ENCODE measurements at regions not wholly inside any gene's neighbourhood (a gene's known extent, or its start where the extent isn't known, plus 50 kb on each side); places are given as distances from the start of the nearest gene placed in this dataset.

- CTCF ChIA-PET = no interaction called here
- H3K4me3 Mint-ChIP-seq = no peak overlapping the region
- H3K27ac Mint-ChIP-seq = no peak overlapping the region
- DNase-seq = no peak
- H3K9me3 Mint-ChIP-seq = no peaks in the 10 kb centered on the region
- H3K27me3 Mint-ChIP-seq = no peaks in the 10 kb centered on the region
- H3K36me3 Mint-ChIP-seq = no peaks in the 10 kb centered on the region
- H3K4me1 Mint-ChIP-seq = no peaks in the 10 kb centered on the region
These were observed 98.2 kb downstream of the LACC1 start for GRCh38 chr13:43977911-43978310.

DNA sequence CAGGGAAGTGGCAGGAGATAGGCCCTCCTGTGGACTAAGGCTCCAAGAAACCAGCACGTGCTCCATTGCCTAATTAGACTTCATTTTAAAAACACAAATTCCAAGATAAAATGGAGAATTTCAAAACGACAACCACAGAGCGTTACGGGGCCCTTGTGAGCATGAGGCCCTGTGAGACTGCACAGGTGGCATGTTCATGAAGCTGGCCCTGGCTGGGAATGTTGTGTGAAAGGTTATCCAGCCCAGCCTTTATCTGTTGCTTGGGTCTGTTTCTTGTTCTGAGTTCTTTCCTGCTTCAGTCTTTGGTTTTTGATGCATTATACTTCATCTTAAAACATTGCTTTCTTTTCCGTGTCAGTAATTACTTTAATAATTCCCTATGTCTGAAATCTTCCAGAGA is 99.0 kb downstream of the LACC1 start:
- no peak for DNase-seq
- CTCF ChIA-PET = no interaction called here
- Mint-ChIP-seq H3K27me3 (no peaks in the 10 kb centered on the region), H3K9me3 (no peaks in the 10 kb centered on the region), H3K27ac (no peak overlapping the region), H3K4me3 (no peak overlapping the region), H3K36me3 (no peaks in the 10 kb centered on the region), H3K4me1 (no peaks in the 10 kb centered on the region)

GRCh38 chr13:43979492-43979891 is 99.8 kb downstream of the LACC1 start:
- no peak overlapping the region for H3K27ac Mint-ChIP-seq
- CTCF ChIA-PET = no interaction called here

GRCh38 chr13:43980587-43980986 is 100.9 kb downstream of the LACC1 start:
- Mint-ChIP-seq H3K4me3 (no peak overlapping the region), H3K9me3 (no peaks in the 10 kb centered on the region), H3K27me3 (peaks cover 4% of the 10 kb centered on the region), H3K27ac (no peak overlapping the region), H3K4me1 (no peaks in the 10 kb centered on the region), H3K36me3 (no peaks in the 10 kb centered on the region)
- no peak for DNase-seq
- CTCF ChIA-PET = interaction anchor here (0.6 kb wide), 1 partner anchor 44 kb away, joined by 3 read pairs; no protein-coding TSS in a partner anchor

More at GRCh38 chr13:43979492-43979891, 99.8 kb downstream of the LACC1 start:
- H3K27me3 Mint-ChIP-seq = peaks cover 2% of the 10 kb centered on the region
- no peaks in the 10 kb centered on the region for H3K36me3 Mint-ChIP-seq
- H3K4me3 Mint-ChIP-seq = no peak overlapping the region
- DNase-seq = no peak
- H3K9me3 Mint-ChIP-seq = no peaks in the 10 kb centered on the region
- no peaks in the 10 kb centered on the region for H3K4me1 Mint-ChIP-seq

- Mint-ChIP-seq H3K27ac (no peak overlapping the region), H3K27me3 (peaks cover 4% of the 10 kb centered on the region), H3K9me3 (no peaks in the 10 kb centered on the region), H3K4me3 (no peak overlapping the region), H3K36me3 (no peaks in the 10 kb centered on the region), H3K4me1 (no peaks in the 10 kb centered on the region)
- no peak for DNase-seq
- CTCF ChIA-PET = no interaction called here
These were observed 101.4 kb downstream of the LACC1 start for GRCh38 chr13:43981091-43981490.

DNA sequence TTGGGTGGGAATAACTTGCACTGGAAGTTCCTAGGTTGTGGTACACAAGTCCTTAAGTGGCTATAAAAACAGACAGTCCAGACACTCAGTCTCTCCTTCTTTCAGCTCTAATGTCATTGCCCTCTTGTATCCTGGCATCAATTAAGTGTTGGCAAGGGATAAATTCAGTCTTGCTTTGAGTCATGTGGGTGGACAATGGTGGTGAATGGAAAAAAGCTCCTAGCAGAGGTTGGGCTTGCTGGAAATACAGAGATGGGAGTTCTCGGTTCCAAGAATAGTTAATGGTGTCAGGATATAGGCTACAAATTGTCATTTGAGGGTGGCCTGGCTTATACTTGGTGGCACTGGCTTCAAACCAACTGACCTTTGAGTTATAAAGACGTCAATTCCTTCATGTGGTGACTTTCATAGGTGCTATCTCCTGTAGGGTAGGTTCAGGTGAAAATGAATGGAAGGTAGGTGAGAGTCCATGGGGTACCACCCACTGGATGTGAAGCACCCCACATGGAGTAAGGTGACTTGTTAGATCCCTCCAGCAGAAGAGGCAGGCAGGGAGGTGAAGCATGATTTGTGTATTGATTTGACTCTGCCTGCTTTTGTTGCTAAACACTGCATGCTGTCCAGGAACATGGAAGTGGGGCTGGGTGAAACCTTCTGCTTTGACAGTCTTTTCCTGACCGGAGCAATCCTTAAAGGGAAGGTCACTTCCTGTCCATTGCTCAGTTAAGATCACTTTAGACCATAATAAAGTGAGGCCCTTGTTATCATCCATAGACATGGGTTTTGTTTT is 102.0 kb downstream of the LACC1 start:
- H3K27ac Mint-ChIP-seq = no peak overlapping the region

DNA sequence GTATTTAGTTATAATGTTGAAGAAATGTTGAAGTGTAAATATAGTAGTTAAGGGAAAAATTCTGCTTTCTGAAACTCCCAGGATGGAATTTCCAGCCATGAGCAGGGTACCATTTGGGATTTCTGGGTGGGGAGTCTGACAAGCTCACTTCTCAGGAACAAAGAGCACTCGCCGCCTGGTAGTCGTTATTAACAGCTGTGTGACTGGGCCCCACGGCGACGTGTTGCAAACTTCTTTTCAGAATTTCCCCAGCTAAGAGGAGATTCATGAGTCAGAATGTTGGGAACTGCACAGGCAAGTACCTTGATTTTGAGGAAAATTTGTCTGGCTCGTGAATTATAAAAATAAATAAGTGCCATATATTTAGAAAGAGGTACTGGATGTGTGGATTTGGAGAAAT is 103.7 kb downstream of the LACC1 start:
- no peaks in the 10 kb centered on the region for H3K36me3 Mint-ChIP-seq
- no peak overlapping the region for H3K4me3 Mint-ChIP-seq
- H3K27me3 Mint-ChIP-seq = peaks cover 4% of the 10 kb centered on the region
- H3K4me1 Mint-ChIP-seq = no peaks in the 10 kb centered on the region
- no peaks in the 10 kb centered on the region for H3K9me3 Mint-ChIP-seq
- no peak overlapping the region for H3K27ac Mint-ChIP-seq
- DNase-seq = no peak
- CTCF ChIA-PET = no interaction called here

More for the DNA sequence above, 102.0 kb downstream of the LACC1 start:
- CTCF ChIA-PET = no interaction called here
- H3K9me3 Mint-ChIP-seq = no peaks in the 10 kb centered on the region
- H3K36me3 Mint-ChIP-seq = no peaks in the 10 kb centered on the region
- H3K27me3 Mint-ChIP-seq = peaks cover 4% of the 10 kb centered on the region
- no peaks in the 10 kb centered on the region for H3K4me1 Mint-ChIP-seq
- no peak for DNase-seq
- H3K4me3 Mint-ChIP-seq = no peak overlapping the region

GRCh38 chr13:43984292-43984691 is 104.6 kb downstream of the LACC1 start:
- CTCF ChIA-PET = no interaction called here
- no peak overlapping the region for H3K27ac Mint-ChIP-seq
- no peaks in the 10 kb centered on the region for H3K4me1 Mint-ChIP-seq
- H3K4me3 Mint-ChIP-seq = no peak overlapping the region
- H3K9me3 Mint-ChIP-seq = no peaks in the 10 kb centered on the region
- no peaks in the 10 kb centered on the region for H3K36me3 Mint-ChIP-seq
- no peak for DNase-seq
- peaks cover 4% of the 10 kb centered on the region for H3K27me3 Mint-ChIP-seq

DNA sequence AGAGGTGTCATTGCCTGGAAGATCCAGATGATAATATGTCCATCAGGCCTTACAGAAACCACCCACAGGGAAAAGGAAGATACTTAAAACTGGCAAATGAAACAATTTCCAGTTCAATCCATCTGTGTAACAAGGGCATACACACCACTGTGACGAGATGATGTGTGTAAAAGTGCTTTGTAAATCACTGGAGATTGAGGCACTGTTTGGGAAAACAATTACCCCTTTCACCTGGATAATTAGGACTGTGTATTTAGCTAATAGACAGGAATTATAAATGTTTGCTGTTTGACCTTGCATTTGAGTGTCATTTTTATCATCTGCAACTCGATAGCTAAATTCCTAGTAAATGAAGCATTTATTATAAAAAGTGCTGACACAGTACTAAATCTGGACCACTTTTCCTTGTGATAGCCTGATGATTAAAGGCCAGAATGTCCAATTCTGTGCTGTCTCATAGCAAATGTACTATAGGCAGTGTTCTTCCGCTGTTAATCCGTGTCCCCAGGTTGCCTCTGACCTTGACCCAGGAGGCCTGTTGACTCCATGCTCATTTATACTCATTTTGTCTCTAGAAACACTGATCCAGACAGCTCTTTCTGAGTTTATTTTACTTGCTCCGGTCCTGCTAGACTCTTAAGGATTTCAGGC is 105.8 kb downstream of the LACC1 start:
- peaks cover 8% of the 10 kb centered on the region for H3K27me3 Mint-ChIP-seq
- DNase-seq = no peak
- no peak overlapping the region for H3K4me3 Mint-ChIP-seq
- H3K27ac Mint-ChIP-seq = no peak overlapping the region
- no peaks in the 10 kb centered on the region for H3K4me1 Mint-ChIP-seq
- H3K9me3 Mint-ChIP-seq = no peaks in the 10 kb centered on the region
- no peaks in the 10 kb centered on the region for H3K36me3 Mint-ChIP-seq
- CTCF ChIA-PET = interaction anchor here (0.5 kb wide), 1 partner anchor 100 kb away, joined by 3 read pairs; no protein-coding TSS in a partner anchor

DNA sequence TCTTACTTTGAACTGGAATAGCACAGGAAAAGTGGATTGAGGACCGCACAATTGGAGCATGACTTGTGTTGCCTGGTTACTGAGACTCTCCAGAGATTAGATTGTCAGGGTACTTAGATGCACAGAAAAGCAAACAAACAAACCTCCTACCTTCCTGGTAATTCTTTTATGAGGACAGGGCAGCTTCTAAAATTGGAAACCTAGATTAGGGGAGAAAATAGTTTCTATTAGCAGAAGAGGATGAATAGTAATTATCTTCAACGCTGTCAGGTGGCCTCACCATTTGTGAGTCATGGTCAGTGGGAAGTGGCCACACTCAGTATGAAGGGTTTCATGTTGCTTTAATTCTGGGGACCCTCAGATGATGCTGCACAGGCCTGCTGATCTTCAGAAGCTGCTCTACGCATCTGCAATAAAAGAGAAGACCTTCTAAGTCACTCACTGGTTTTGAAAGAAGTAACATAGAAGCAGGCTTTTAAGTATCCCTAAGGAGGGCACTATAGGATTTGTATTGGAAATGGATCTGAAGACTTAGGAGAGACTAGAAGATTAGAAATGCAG is 106.8 kb downstream of the LACC1 start:
- CTCF ChIA-PET = no interaction called here
- peaks cover 8% of the 10 kb centered on the region for H3K27me3 Mint-ChIP-seq
- no peak overlapping the region for H3K27ac Mint-ChIP-seq
- H3K4me1 Mint-ChIP-seq = no peaks in the 10 kb centered on the region
- no peak for DNase-seq
- H3K4me3 Mint-ChIP-seq = no peak overlapping the region
- H3K36me3 Mint-ChIP-seq = no peaks in the 10 kb centered on the region
- no peaks in the 10 kb centered on the region for H3K9me3 Mint-ChIP-seq

GRCh38 chr13:43988302-43988701 is 108.6 kb downstream of the LACC1 start:
- Mint-ChIP-seq H3K36me3 (no peaks in the 10 kb centered on the region), H3K27ac (no peak overlapping the region), H3K4me1 (no peaks in the 10 kb centered on the region), H3K27me3 (peaks cover 8% of the 10 kb centered on the region), H3K9me3 (no peaks in the 10 kb centered on the region), H3K4me3 (no peak overlapping the region)
- no peak for DNase-seq
- CTCF ChIA-PET = no interaction called here

DNA sequence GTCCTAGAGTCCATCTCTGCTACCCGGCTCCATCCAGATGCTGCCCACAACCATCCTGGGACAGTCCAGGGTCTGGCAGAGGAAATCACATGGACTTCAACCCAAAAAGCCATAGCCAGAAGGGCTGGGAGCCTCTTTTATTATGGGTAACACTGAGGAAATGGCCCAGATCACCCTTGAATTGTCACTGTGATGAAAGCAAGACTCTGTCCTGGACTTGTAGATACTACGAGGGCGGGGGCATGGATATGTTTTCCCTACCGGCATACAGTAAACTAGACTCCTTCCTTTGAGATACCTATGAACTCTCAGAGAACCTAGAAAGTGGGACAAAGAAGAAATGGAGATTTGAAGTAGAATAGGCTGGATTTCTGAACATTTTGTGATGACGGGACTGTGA is 110.3 kb downstream of the LACC1 start:
- no peak for DNase-seq
- CTCF ChIA-PET = no interaction called here
- H3K4me3 Mint-ChIP-seq = no peak overlapping the region
- H3K9me3 Mint-ChIP-seq = peaks cover 2% of the 10 kb centered on the region
- H3K4me1 Mint-ChIP-seq = no peaks in the 10 kb centered on the region
- peaks cover 7% of the 10 kb centered on the region for H3K27me3 Mint-ChIP-seq
- H3K27ac Mint-ChIP-seq = no peak overlapping the region
- no peaks in the 10 kb centered on the region for H3K36me3 Mint-ChIP-seq

- Mint-ChIP-seq H3K27me3 (peaks cover 7% of the 10 kb centered on the region), H3K9me3 (peaks cover 2% of the 10 kb centered on the region), H3K4me3 (no peak overlapping the region), H3K36me3 (no peaks in the 10 kb centered on the region), H3K27ac (no peak overlapping the region), H3K4me1 (no peaks in the 10 kb centered on the region)
- CTCF ChIA-PET = no interaction called here
- no peak for DNase-seq
These were observed 111.1 kb downstream of the LACC1 start for GRCh38 chr13:43990829-43991228.

GRCh38 chr13:43991773-43992201 is 112.1 kb downstream of the LACC1 start:
- H3K4me1 Mint-ChIP-seq = no peaks in the 10 kb centered on the region
- no peak overlapping the region for H3K4me3 Mint-ChIP-seq
- CTCF ChIA-PET = no interaction called here
- peaks cover 7% of the 10 kb centered on the region for H3K27me3 Mint-ChIP-seq
- no peaks in the 10 kb centered on the region for H3K36me3 Mint-ChIP-seq
- H3K27ac Mint-ChIP-seq = no peak overlapping the region
- H3K9me3 Mint-ChIP-seq = peaks cover 2% of the 10 kb centered on the region
- no peak for DNase-seq

DNA sequence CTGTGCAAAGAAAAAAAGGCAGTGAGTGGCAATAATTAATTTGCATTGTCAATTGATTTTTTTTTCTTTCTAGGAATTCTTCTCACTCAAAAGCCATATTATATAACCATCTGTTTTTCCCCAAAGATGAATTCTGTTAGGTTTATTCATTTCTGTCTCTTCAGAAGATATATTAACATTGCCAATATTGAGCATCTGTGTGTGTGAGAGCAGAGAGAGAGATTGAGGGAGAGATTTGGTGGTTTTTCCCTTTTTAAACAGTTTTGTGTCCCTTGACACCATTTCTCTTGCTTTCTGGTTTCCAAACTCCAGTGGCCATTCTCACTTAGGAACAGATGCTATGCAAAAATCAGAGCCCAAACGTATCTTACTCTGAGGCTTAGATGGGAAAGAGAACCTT is 112.5 kb downstream of the LACC1 start:
- H3K4me1 Mint-ChIP-seq = no peaks in the 10 kb centered on the region
- H3K9me3 Mint-ChIP-seq = peaks cover 2% of the 10 kb centered on the region
- no peak overlapping the region for H3K27ac Mint-ChIP-seq
- CTCF ChIA-PET = no interaction called here
- peaks cover 7% of the 10 kb centered on the region for H3K27me3 Mint-ChIP-seq
- no peaks in the 10 kb centered on the region for H3K36me3 Mint-ChIP-seq
- no peak for DNase-seq
- H3K4me3 Mint-ChIP-seq = no peak overlapping the region

Measured in activated naive CD4-positive, alpha-beta T cell treated with anti-CD3 and anti-CD28 coated beads, Interleukin-2, amount 10 ng/mL, durations not matched to agents 7 days and 5 days (primary cell).